Panc1 (cell line): ENCODE measurements at regions not wholly inside any gene's neighbourhood (a gene's known extent, or its start where the extent isn't known, plus 50 kb on each side); places are given as distances from the start of the nearest gene placed in this dataset.

ENCODE experiments used
- ATAC-seq: fragments of 200-7000 bp; cut with Tn5 transposase; 2 replicates; pipeline ENCODE4 v1.9.1; 2020; ENCODE audit warnings: mild to moderate bottlenecking, moderate library complexity
- BruUV-seq: library from RNA; stranded (reverse); fragments of 400-500 nt; replicated peaks from 2 replicates; lab custom pipeline; 2021; lab: Mats Ljungman, UMichigan
- CTCF ChIA-PET: fragments of 300-600 bp; sonication (Branson Sonifier 250); formaldehyde crosslinking; loops from one replicate; lab custom pipeline; 2022; ENCODE audit warnings: antibody characterized with exemption; lab: Charles Lee
- POLR2A ChIA-PET: fragments of 300-600 bp; sonication (Branson Sonifier 250); formaldehyde crosslinking; loops from one replicate; lab custom pipeline; 2022; ENCODE audit warnings: antibody characterized with exemption; lab: Charles Lee
- DNase-seq: peaks from one replicate; pipeline ENCODE4 v3.0.0-alpha.2; 2010; ENCODE audit warnings: low read depth, low spot score
- H3K27ac ChIP-seq: 2 replicates; pipeline ENCODE4 v1.5.1; 2011; ENCODE audit warnings: mild to moderate bottlenecking, low read length, inconsistent platforms
- H3K27me3 ChIP-seq: fragments of 200-500 bp; sonication (Bioruptor generic); 2 replicates; pipeline ENCODE4 v1.6.0; 2014; ENCODE audit warnings: low read length, inconsistent platforms; ENCODE audit not compliant: control insufficient read depth, insufficient read depth
- H3K36me3 ChIP-seq: fragments of 200-500 bp; sonication (Bioruptor generic); 2 replicates; pipeline ENCODE4 v1.5.1; 2014; ENCODE audit warnings: inconsistent platforms, mild to moderate bottlenecking, low read length, moderate library complexity; ENCODE audit not compliant: control insufficient read depth, insufficient read depth
- H3K4me1 ChIP-seq: 2 replicates; pipeline ENCODE4 v1.5.1; 2011; ENCODE audit warnings: inconsistent platforms, mild to moderate bottlenecking, low read length, moderate library complexity; ENCODE audit not compliant: control insufficient read depth, insufficient read depth
- H3K4me3 ChIP-seq, 2 experiments: 2 replicates each; pipeline ENCODE4 v1.5.1; 2011 to 2012; ENCODE audit warnings: low read depth in 2 of 2, low read length in 2 of 2, mild to moderate bottlenecking in 2 of 2, inconsistent platforms in 1 of 2, moderate library complexity in 1 of 2
- H3K9me3 ChIP-seq: fragments of 200-500 bp; sonication (Bioruptor generic); 2 replicates; pipeline ENCODE4 v1.5.1; 2014; ENCODE audit warnings: low read depth, mild to moderate bottlenecking, inconsistent platforms, low read length, moderate library complexity; ENCODE audit not compliant: control insufficient read depth, insufficient read depth
- POLR2AphosphoS5 ChIP-seq: IDR thresholded peaks from 2 replicates; pipeline ENCODE4 v1.6.1; 2012; ENCODE audit warnings: mild to moderate bottlenecking, low read depth, low read length, moderate library complexity
- SIN3A ChIP-seq: IDR thresholded peaks from 2 replicates; pipeline ENCODE4 v1.6.1; 2012; ENCODE audit warnings: low read depth, mild to moderate bottlenecking, low read length, moderate library complexity, borderline replicate concordance; ENCODE audit not compliant: insufficient read depth
- TCF7L2 ChIP-seq: IDR thresholded peaks from 2 replicates; pipeline ENCODE4 v1.6.1; 2011; ENCODE audit warnings: mild to moderate bottlenecking, low read depth, low read length, inconsistent platforms
- in situ Hi-C: cut with HindIII; loops from 2 replicates; pipeline ENCODE4 v1.10.0; 2016; ENCODE audit warnings: low sequenced_read_pairs, low pct_unique_long_range_greater_than_20kb
- intact Hi-C: fragments of 100-400 bp; cut with micrococcal nuclease; formaldehyde crosslinking; loops from one replicate; pipeline ENCODE4 v1.10.0; 2022; ENCODE audit not compliant: unreplicated experiment
- TF ChIP-seq, protein P1 (sequence below), 2 experiments: IDR thresholded peaks; 2 replicates each; pipeline ENCODE4 v1.6.1; 2011 to 2012; ENCODE audit warnings: low read depth in 2 of 2, control low read depth in 1 of 2, low read length in 1 of 2, mild to moderate bottlenecking in 1 of 2, moderate library complexity in 1 of 2; ENCODE audit not compliant: insufficient read depth in 1 of 2
- TF ChIP-seq, protein P2 (sequence below): fragments of 450-650 bp; IDR thresholded peaks from 2 replicates; pipeline ENCODE4 v1.5.1; 2017; ENCODE audit warnings: mild to moderate bottlenecking

DNA sequence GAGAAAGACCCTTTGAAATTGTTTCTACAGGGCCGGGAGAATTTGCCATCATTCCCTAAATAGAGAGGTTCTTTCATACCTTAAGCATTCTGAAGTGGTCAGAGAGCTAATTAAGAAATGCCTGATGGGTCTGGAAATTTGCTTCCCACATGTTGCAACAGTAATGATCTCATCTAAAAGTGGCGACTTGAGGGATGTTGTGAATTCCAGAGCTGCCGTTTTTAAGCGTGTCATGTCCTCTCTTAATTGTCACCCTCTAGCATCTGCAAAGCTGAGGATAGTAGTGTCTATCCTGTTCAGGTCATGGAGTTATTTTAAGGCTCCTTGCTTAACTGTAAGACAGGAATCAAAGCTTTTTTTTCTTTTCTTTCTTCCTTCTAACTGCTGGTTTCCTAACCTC, 60.4 kb downstream of the FOS start:
- BruUV-seq: no TSS peak
- POLR2A ChIA-PET: interaction anchor here (0.5 kb wide), 1 partner anchor 367 kb away, joined by 3 read pairs; no protein-coding TSS in a partner anchor
- in situ Hi-C loops: no loop called here

DNA sequence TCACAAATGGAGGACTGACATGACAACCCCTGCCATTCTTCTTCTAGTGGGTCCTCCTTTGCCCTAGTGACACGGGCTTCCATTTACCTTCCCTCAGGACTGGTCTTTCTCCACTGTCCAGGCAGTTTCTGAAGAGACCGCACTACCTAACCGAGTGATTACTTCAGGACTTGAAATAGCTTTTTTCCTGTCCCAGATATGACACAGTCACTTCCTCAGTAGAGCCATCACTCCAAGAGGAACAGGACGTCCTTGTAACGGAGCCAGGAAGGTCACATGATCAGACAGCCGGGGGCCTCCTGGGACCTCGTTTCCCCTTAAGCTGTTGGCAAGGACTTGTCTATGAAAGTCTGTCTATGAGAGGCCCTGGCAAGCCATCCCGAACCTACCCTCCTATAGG, 62.3 kb downstream of the FOS start:
- no peaks in the 10 kb centered on the region; the same call in 1 of the 2 replicates for H3K27me3 ChIP-seq
- H3K27ac ChIP-seq: no peak overlapping the region
- H3K36me3 ChIP-seq: no peaks in the 10 kb centered on the region
- H3K4me1 ChIP-seq: no peaks in the 10 kb centered on the region
- ChIA-PET POLR2A (no interaction called here), CTCF (no interaction called here)
- H3K9me3 ChIP-seq: no peaks in the 10 kb centered on the region
- no peak for TF ChIP-seq TCF7L2
- TF ChIP-seq, protein P1, sequence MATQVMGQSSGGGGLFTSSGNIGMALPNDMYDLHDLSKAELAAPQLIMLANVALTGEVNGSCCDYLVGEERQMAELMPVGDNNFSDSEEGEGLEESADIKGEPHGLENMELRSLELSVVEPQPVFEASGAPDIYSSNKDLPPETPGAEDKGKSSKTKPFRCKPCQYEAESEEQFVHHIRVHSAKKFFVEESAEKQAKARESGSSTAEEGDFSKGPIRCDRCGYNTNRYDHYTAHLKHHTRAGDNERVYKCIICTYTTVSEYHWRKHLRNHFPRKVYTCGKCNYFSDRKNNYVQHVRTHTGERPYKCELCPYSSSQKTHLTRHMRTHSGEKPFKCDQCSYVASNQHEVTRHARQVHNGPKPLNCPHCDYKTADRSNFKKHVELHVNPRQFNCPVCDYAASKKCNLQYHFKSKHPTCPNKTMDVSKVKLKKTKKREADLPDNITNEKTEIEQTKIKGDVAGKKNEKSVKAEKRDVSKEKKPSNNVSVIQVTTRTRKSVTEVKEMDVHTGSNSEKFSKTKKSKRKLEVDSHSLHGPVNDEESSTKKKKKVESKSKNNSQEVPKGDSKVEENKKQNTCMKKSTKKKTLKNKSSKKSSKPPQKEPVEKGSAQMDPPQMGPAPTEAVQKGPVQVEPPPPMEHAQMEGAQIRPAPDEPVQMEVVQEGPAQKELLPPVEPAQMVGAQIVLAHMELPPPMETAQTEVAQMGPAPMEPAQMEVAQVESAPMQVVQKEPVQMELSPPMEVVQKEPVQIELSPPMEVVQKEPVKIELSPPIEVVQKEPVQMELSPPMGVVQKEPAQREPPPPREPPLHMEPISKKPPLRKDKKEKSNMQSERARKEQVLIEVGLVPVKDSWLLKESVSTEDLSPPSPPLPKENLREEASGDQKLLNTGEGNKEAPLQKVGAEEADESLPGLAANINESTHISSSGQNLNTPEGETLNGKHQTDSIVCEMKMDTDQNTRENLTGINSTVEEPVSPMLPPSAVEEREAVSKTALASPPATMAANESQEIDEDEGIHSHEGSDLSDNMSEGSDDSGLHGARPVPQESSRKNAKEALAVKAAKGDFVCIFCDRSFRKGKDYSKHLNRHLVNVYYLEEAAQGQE (IDR thresholded peaks at IDR 0.05; ENCODE audit: insufficient read depth in 1 of 2, low read depth in 2 of 2, low read length in 1 of 2): no peak
- TF ChIP-seq, protein P2, sequence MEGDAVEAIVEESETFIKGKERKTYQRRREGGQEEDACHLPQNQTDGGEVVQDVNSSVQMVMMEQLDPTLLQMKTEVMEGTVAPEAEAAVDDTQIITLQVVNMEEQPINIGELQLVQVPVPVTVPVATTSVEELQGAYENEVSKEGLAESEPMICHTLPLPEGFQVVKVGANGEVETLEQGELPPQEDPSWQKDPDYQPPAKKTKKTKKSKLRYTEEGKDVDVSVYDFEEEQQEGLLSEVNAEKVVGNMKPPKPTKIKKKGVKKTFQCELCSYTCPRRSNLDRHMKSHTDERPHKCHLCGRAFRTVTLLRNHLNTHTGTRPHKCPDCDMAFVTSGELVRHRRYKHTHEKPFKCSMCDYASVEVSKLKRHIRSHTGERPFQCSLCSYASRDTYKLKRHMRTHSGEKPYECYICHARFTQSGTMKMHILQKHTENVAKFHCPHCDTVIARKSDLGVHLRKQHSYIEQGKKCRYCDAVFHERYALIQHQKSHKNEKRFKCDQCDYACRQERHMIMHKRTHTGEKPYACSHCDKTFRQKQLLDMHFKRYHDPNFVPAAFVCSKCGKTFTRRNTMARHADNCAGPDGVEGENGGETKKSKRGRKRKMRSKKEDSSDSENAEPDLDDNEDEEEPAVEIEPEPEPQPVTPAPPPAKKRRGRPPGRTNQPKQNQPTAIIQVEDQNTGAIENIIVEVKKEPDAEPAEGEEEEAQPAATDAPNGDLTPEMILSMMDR: no peak
- TF ChIP-seq SIN3A: no peak
- no peak for TF ChIP-seq POLR2AphosphoS5
- in situ Hi-C loops: no loop called here
- no TSS peak for BruUV-seq
- no peak for DNase-seq
- ATAC-seq: no peak
- intact Hi-C loops: no loop called here
- H3K4me3 ChIP-seq: no peak overlapping the region

More for the DNA sequence above, 60.4 kb downstream of the FOS start:
- Histone ChIP-seq H3K36me3 (no peaks in the 10 kb centered on the region), H3K27me3 (no peaks in the 10 kb centered on the region; the same call in 1 of the 2 replicates), H3K4me3 (no peak overlapping the region), H3K4me1 (no peaks in the 10 kb centered on the region), H3K27ac (no peak overlapping the region), H3K9me3 (no peaks in the 10 kb centered on the region)
- DNase-seq (no peak), ATAC-seq (no peak)
- intact Hi-C loops: no loop called here
- CTCF ChIA-PET: no interaction called here
- TF ChIP-seq POLR2AphosphoS5 (no peak), TCF7L2 (no peak), SIN3A (no peak)
- TF ChIP-seq, protein P2: no peak
- TF ChIP-seq, protein P1 (IDR thresholded peaks at IDR 0.05; ENCODE audit: insufficient read depth in 1 of 2, low read depth in 2 of 2, low read length in 1 of 2): no peak
